ENCODE measurements at regions not wholly inside any gene's neighbourhood (a gene's known extent, or its start where the extent isn't known, plus 50 kb on each side); places are given as distances from the start of the nearest gene placed in this dataset.
A peak's percentile ranks its signal among the peaks of the same experiment; 100 is the strongest.

- Histone ChIP-seq H3K27ac (no peak overlapping the region), H3K36me3 (no peaks in the 10 kb centered on the region), H3K9me3 (peaks cover 0 to 3% (median 0%) of the 10 kb centered on the region in 11 donors), H3K4me1 (peaks cover 0 to 12% (median 0%) of the 10 kb centered on the region in 9 donors), H3K4me3 (no peak overlapping the region), H3K27me3 (peaks cover 0 to 4% (median 0%) of the 10 kb centered on the region in 7 donors)
- intact Hi-C loops (cut with DNase I) = no loop called here
- no peak for ATAC-seq
- TF ChIP-seq, protein P1, sequence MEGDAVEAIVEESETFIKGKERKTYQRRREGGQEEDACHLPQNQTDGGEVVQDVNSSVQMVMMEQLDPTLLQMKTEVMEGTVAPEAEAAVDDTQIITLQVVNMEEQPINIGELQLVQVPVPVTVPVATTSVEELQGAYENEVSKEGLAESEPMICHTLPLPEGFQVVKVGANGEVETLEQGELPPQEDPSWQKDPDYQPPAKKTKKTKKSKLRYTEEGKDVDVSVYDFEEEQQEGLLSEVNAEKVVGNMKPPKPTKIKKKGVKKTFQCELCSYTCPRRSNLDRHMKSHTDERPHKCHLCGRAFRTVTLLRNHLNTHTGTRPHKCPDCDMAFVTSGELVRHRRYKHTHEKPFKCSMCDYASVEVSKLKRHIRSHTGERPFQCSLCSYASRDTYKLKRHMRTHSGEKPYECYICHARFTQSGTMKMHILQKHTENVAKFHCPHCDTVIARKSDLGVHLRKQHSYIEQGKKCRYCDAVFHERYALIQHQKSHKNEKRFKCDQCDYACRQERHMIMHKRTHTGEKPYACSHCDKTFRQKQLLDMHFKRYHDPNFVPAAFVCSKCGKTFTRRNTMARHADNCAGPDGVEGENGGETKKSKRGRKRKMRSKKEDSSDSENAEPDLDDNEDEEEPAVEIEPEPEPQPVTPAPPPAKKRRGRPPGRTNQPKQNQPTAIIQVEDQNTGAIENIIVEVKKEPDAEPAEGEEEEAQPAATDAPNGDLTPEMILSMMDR (IDR thresholded peaks at IDR 0.05) = no peak
- no peak for DNase-seq
- WGBS, 2 donors = 64 to 67% methylated on average over 3 of the region's 3 CpGs
These were observed 60.9 kb upstream of the CMKLR1 start for GRCh38 chr12:108400056-108400455.

GRCh38 chr12:108399514-108399913, 60.4 kb upstream of the CMKLR1 start:
- intact Hi-C loops (cut with DNase I) = no loop called here
- DNase-seq = peak; percentile 30 to 42
- no peak overlapping the region for H3K27ac ChIP-seq

GRCh38 chr12:108394196-108394595, 55.1 kb upstream of the CMKLR1 start:
- Histone ChIP-seq H3K9me3 (peaks cover 0 to 3% (median 0%) of the 10 kb centered on the region in 11 donors), H3K4me3 (no peak overlapping the region), H3K36me3 (no peaks in the 10 kb centered on the region), H3K27me3 (peaks cover 0 to 27% (median 7%) of the 10 kb centered on the region in 7 donors), H3K4me1 (peaks cover 0 to 14% (median 0%) of the 10 kb centered on the region in 9 donors), H3K27ac (no peak overlapping the region)
- peak; percentile 13 to 39 for DNase-seq
- intact Hi-C loops (cut with DNase I) = loop anchor here in 1 of 10 donors (5.0 kb wide), 1 partner anchor 42 kb away; no protein-coding TSS in a partner anchor
- WGBS, 2 donors = 44 to 49% methylated on average over 5 of the region's 5 CpGs
- TF ChIP-seq, protein P1 (IDR thresholded peaks at IDR 0.05) = no peak
- ATAC-seq = peak; percentile 38 to 86 (median 74)

More at GRCh38 chr12:108399514-108399913, 60.4 kb upstream of the CMKLR1 start:
- no peaks in the 10 kb centered on the region for H3K36me3 ChIP-seq
- peaks cover 0 to 12% (median 0%) of the 10 kb centered on the region in 9 donors for H3K4me1 ChIP-seq
- H3K27me3 ChIP-seq = peaks cover 0 to 4% (median 0%) of the 10 kb centered on the region in 7 donors
- peaks cover 0 to 3% (median 0%) of the 10 kb centered on the region in 11 donors for H3K9me3 ChIP-seq
- H3K4me3 ChIP-seq = no peak overlapping the region
- TF ChIP-seq, protein P1 (IDR thresholded peaks at IDR 0.05) = no peak
- 40 to 42% methylated on average over 5 of the region's 5 CpGs for WGBS, 2 donors
- peak in 7 of 8 donors; percentile 44 to 90 (median 67) for ATAC-seq

DNA sequence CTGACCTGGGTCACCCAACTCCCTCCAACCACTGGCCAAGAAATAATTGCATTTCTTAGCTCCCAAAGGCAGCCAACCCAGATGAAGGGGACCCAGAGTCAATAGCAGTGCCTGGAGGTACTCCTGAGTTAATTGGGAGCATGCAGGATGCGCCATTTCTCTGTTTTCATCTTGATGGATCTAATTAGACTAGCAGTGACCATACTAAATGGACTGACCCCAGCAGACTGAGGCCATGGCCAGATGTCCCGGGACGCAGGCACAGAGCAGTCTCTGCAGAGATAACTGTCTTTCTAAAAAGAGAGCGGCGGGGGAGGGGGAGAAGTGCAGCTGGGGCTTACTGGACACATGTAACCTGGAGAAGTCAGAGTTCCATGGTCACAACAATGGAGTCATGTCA, 53.2 kb upstream of the CMKLR1 start:
- Histone ChIP-seq H3K4me3 (no peak overlapping the region), H3K9me3 (peaks cover 0 to 3% (median 0%) of the 10 kb centered on the region in 11 donors), H3K4me1 (peaks cover 0 to 14% (median 0%) of the 10 kb centered on the region in 9 donors), H3K27ac (no peak overlapping the region), H3K27me3 (peaks cover 0 to 39% (median 7%) of the 10 kb centered on the region in 7 donors), H3K36me3 (no peaks in the 10 kb centered on the region)
- ATAC-seq (no peak), DNase-seq (no peak)
- TF ChIP-seq, protein P1 (IDR thresholded peaks at IDR 0.05) = no peak
- intact Hi-C loops (cut with DNase I) = loop anchor here in 1 of 10 donors (5.0 kb wide), 1 partner anchor 40 kb away; no protein-coding TSS in a partner anchor
- WGBS, 2 donors = 67 to 73% methylated on average over 5 of the region's 5 CpGs
